ENCODE measurements at regions not wholly inside any gene's neighbourhood (a gene's known extent, or its start where the extent isn't known, plus 50 kb on each side); places are given as distances from the start of the nearest gene placed in this dataset.

GRCh38 chr2:217468042-217468830, 534.6 kb downstream of the TNS1 start:
- no peak overlapping the region for H3K4me3 ChIP-seq (ENCODE audit: low read length)
- no peaks in the 10 kb centered on the region for H3K4me1 ChIP-seq (ENCODE audit: control insufficient read depth, insufficient read depth, low read length)
- no peak overlapping the region for H3K9ac ChIP-seq (ENCODE audit: low read depth, low read length)
- H3K27me3 ChIP-seq (ENCODE audit: control insufficient read depth, insufficient read depth, low read length) = no peaks in the 10 kb centered on the region
- no peaks in the 10 kb centered on the region for H3K9me3 ChIP-seq (replicated peaks; ENCODE audit: low read length)
- no peaks in the 10 kb centered on the region for H3K36me3 ChIP-seq (ENCODE audit: insufficient read depth, low read length)
- H3K4me2 ChIP-seq (ENCODE audit: low read length) = no peak overlapping the region

DNA sequence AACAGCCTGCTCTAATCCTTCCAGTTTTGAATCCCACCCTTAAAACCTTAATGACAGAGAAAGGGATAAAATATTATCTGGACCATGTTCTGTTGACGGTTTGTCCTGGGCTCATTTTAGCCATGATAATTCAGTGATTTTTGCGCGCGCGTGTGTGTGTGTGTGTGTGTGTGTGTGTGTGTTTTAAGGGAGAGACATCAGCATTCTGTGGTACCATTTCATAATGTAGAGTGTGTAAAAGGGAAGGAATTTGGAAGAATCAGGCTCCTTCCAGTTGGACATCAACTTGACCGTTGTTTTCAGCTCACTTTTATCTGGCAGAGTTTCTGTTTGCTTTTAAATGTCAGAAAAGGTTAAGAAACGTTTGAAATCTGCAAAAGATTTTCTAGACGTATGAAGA, 535.5 kb downstream of the TNS1 start:
- Histone ChIP-seq H3K4me3 (ENCODE audit: low read length) (no peak overlapping the region), H3K4me2 (ENCODE audit: low read length) (no peak overlapping the region), H3K9ac (ENCODE audit: low read depth, low read length) (no peak overlapping the region), H3K4me1 (ENCODE audit: control insufficient read depth, insufficient read depth, low read length) (no peaks in the 10 kb centered on the region), H3K27me3 (ENCODE audit: control insufficient read depth, insufficient read depth, low read length) (no peaks in the 10 kb centered on the region), H3K9me3 (replicated peaks; ENCODE audit: low read length) (no peaks in the 10 kb centered on the region), H3K36me3 (ENCODE audit: insufficient read depth, low read length) (no peaks in the 10 kb centered on the region)

DNA sequence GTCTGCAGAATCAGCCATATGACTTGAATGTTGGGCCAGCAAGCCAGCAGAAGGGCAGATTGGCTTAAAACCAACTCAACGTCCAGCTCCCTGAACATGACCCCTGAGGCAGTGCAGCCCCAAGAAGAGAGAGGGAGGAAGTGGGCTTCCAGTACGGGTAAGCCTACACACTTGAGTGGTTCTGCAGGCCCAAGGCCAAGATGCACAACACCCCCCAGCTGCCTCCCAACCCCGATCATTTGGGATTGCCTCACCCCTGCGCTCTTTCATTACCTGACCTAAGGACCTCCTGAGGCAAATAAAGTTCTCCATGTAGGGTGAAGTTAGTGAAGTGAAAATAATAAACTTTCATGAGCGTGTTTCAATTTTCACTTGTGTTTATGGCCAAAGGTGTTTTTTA, 536.0 kb downstream of the TNS1 start:
- Histone ChIP-seq H3K4me3 (ENCODE audit: low read length) (no peak overlapping the region), H3K4me2 (ENCODE audit: low read length) (no peak overlapping the region), H3K4me1 (ENCODE audit: control insufficient read depth, insufficient read depth, low read length) (no peaks in the 10 kb centered on the region), H3K9ac (ENCODE audit: low read depth, low read length) (no peak overlapping the region), H3K9me3 (replicated peaks; ENCODE audit: low read length) (no peaks in the 10 kb centered on the region), H3K27me3 (ENCODE audit: control insufficient read depth, insufficient read depth, low read length) (peaks cover 4% of the 10 kb centered on the region), H3K36me3 (ENCODE audit: insufficient read depth, low read length) (no peaks in the 10 kb centered on the region)

- Histone ChIP-seq H3K36me3 (ENCODE audit: insufficient read depth, low read length) (no peaks in the 10 kb centered on the region), H3K4me2 (ENCODE audit: low read length) (no peak overlapping the region), H3K27me3 (ENCODE audit: control insufficient read depth, insufficient read depth, low read length) (peaks cover 4% of the 10 kb centered on the region), H3K9me3 (replicated peaks; ENCODE audit: low read length) (no peaks in the 10 kb centered on the region), H3K4me3 (ENCODE audit: low read length) (no peak overlapping the region), H3K4me1 (ENCODE audit: control insufficient read depth, insufficient read depth, low read length) (no peaks in the 10 kb centered on the region), H3K9ac (ENCODE audit: low read depth, low read length) (no peak overlapping the region)
Observed at GRCh38 chr2:217466104-217466503, 536.7 kb downstream of the TNS1 start.

DNA sequence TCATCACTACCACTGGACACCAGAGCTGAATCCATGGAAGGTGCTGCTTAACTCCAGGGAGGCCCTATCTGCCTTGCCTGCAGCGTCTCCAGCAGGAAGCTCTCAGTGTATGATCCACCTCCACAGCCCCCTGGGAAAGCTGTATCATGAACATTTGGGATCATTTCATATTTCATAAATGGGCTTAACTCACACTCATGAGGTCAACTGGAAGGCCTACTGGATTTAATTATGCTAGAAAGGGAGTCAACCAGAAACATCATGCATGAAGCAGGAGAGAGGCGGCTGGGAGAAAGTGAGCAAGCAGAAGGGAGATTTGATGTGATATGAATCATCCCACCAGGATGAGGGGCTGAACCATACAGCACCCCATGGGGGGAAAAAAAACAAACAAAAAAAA, 537.7 kb downstream of the TNS1 start:
- H3K9me3 ChIP-seq (replicated peaks; ENCODE audit: low read length) = no peaks in the 10 kb centered on the region
- no peaks in the 10 kb centered on the region for H3K4me1 ChIP-seq (ENCODE audit: control insufficient read depth, insufficient read depth, low read length)
- peaks cover 4% of the 10 kb centered on the region for H3K27me3 ChIP-seq (ENCODE audit: control insufficient read depth, insufficient read depth, low read length)
- no peak overlapping the region for H3K9ac ChIP-seq (ENCODE audit: low read depth, low read length)
- no peaks in the 10 kb centered on the region for H3K36me3 ChIP-seq (ENCODE audit: insufficient read depth, low read length)
- H3K4me2 ChIP-seq (ENCODE audit: low read length) = no peak overlapping the region
- no peak overlapping the region for H3K4me3 ChIP-seq (ENCODE audit: low read length)

DNA sequence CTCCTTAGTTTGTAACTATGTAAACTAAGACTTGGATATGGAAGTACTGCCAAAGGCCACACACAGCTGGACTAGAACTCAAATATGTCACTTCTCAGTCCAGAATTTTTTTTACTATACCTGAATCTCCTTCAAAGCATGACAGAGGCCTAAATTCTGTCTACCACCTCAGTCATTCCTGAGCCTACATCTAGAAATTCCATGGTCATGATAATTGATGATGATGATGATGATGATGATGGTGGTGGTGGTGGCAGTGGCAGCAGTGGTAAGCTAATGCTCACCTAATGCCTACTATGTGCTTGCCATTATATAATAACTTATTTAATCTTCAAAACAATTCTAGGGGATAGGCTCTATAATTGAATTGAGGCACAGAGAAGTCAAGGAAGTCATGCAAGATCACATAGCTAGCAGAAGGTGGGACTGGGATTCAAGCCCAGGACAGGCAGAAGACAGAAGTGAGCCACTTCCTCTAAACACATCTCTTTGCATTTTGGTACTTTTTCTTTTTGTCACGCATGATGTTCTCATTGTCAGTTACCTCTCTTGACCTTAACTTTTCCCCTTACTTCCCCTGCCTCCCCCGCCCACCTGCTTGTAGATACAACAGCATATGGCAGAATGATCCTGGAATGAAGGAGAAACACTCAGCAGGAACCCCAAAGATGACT, 539.3 kb downstream of the TNS1 start:
- Histone ChIP-seq H3K9me3 (replicated peaks; ENCODE audit: low read length) (no peaks in the 10 kb centered on the region), H3K4me2 (ENCODE audit: low read length) (no peak overlapping the region), H3K4me3 (ENCODE audit: low read length) (no peak overlapping the region), H3K27me3 (ENCODE audit: control insufficient read depth, insufficient read depth, low read length) (peaks cover 4% of the 10 kb centered on the region), H3K9ac (ENCODE audit: low read depth, low read length) (no peak overlapping the region), H3K4me1 (ENCODE audit: control insufficient read depth, insufficient read depth, low read length) (no peaks in the 10 kb centered on the region), H3K36me3 (ENCODE audit: insufficient read depth, low read length) (no peaks in the 10 kb centered on the region)

- H3K9me3 ChIP-seq (replicated peaks; ENCODE audit: low read length) = no peaks in the 10 kb centered on the region
- no peak overlapping the region for H3K9ac ChIP-seq (ENCODE audit: low read depth, low read length)
- H3K36me3 ChIP-seq (ENCODE audit: insufficient read depth, low read length) = no peaks in the 10 kb centered on the region
- H3K4me2 ChIP-seq (ENCODE audit: low read length) = no peak overlapping the region
- peaks cover 4% of the 10 kb centered on the region for H3K27me3 ChIP-seq (ENCODE audit: control insufficient read depth, insufficient read depth, low read length)
- H3K4me1 ChIP-seq (ENCODE audit: control insufficient read depth, insufficient read depth, low read length) = no peaks in the 10 kb centered on the region
- H3K4me3 ChIP-seq (ENCODE audit: low read length) = no peak overlapping the region
Observed at GRCh38 chr2:217462121-217462520, 540.7 kb downstream of the TNS1 start.

DNA sequence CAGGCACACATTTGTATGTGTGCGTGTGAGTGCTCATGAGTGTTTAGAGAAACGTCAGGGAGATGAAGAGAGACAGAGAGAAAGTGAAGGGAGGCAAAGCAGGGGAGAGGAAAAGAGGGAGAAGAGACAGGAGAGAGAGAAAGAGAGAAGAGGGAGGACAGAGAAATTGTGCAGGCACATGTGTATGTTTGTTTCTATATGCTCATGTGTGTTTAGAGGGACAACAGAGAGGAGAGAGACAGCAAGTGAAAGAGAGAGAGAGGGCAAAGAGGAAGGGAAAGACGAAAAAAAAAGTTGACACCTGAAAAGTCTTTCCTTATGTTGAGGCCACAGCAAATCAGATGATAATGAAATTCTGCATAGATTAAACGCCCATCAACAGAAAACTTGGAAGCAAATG, 541.1 kb downstream of the TNS1 start:
- Histone ChIP-seq H3K4me1 (ENCODE audit: control insufficient read depth, insufficient read depth, low read length) (no peaks in the 10 kb centered on the region), H3K4me2 (ENCODE audit: low read length) (no peak overlapping the region), H3K4me3 (ENCODE audit: low read length) (no peak overlapping the region)

DNA sequence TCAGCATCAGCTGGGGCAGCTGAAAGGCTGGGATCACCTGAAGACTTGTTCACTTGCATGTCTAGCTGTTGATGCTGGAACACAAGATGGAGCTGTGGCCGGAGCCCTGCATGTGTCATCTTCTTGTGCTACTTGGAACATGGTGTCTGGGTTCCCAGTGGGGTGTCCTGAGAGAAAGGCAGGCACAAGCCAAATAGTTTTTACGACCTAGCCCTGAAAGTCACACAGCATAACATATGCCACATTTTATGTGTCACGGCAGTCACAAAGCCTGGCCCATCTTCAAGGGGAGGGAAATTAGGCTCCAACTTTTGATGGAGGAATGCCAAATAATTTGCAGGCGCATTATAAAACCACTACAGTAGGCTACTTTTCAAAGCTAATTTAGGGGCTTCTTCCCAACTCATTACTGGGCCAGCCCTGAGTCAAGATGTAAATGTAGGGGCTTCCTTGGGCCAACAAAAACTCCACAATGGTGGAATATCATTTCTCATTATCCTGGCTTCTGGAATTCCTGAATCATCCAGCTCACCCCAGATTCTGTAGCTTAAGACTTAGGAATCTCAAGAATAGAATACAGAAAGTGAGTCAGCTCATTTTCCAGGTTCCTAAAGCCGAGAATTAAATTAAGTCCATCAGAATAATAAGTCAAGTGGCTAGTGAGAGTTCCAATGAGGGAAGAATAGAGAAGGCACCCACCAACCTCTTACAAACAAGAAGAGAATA, 543.0 kb downstream of the TNS1 start:
- no peaks in the 10 kb centered on the region for H3K36me3 ChIP-seq (ENCODE audit: insufficient read depth, low read length)
- no peaks in the 10 kb centered on the region for H3K4me1 ChIP-seq (ENCODE audit: control insufficient read depth, insufficient read depth, low read length)
- H3K4me3 ChIP-seq (ENCODE audit: low read length) = no peak overlapping the region
- no peak overlapping the region for H3K4me2 ChIP-seq (ENCODE audit: low read length)
- H3K9ac ChIP-seq (ENCODE audit: low read depth, low read length) = no peak overlapping the region
- H3K9me3 ChIP-seq (replicated peaks; ENCODE audit: low read length) = no peaks in the 10 kb centered on the region
- H3K27me3 ChIP-seq (ENCODE audit: control insufficient read depth, insufficient read depth, low read length) = peaks cover 4% of the 10 kb centered on the region

More for the DNA sequence above, 541.1 kb downstream of the TNS1 start:
- Histone ChIP-seq H3K9ac (ENCODE audit: low read depth, low read length) (no peak overlapping the region), H3K9me3 (replicated peaks; ENCODE audit: low read length) (no peaks in the 10 kb centered on the region), H3K36me3 (ENCODE audit: insufficient read depth, low read length) (no peaks in the 10 kb centered on the region), H3K27me3 (ENCODE audit: control insufficient read depth, insufficient read depth, low read length) (peaks cover 4% of the 10 kb centered on the region)

DNA sequence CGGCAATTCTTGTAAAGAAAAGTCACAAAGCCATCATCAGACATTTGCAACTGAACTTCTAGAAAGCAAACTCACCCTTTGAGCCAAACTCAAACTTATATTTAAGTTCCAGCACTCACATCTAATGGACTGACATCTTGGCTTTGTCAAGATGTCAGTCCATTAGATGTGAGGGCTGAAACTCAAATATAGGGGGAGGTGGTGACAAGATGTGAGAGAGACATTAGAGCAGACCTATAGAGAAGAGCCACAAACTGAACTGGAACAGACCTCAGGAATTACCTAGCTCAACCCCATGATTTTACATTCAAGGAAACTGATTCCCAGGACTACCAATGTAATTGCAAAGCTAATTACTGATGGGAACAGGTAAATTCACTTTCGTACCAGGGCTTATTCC, 543.8 kb downstream of the TNS1 start:
- Histone ChIP-seq H3K4me3 (ENCODE audit: low read length) (no peak overlapping the region), H3K27me3 (ENCODE audit: control insufficient read depth, insufficient read depth, low read length) (peaks cover 4% of the 10 kb centered on the region), H3K9ac (ENCODE audit: low read depth, low read length) (no peak overlapping the region), H3K9me3 (replicated peaks; ENCODE audit: low read length) (no peaks in the 10 kb centered on the region), H3K4me2 (ENCODE audit: low read length) (no peak overlapping the region), H3K36me3 (ENCODE audit: insufficient read depth, low read length) (no peaks in the 10 kb centered on the region), H3K4me1 (ENCODE audit: control insufficient read depth, insufficient read depth, low read length) (no peaks in the 10 kb centered on the region)

DNA sequence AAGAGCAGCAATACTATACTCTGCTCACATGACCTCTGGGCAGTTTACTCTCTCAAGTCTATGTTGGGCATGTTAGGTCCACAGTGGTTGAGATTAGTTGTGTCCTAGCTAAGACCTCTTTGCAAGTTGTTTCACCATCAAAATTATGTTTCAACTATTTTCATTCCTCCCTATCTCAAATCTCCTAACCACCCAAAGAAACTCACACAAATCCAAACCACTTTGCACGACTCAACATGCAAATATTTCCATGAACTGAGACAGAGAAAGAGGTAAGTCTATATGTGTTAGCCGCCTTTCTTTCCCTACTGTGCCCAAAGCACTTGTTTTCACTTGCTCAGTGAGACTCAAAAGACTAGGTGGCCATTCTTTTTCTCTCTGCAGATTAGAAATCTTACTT, 546.8 kb downstream of the TNS1 start:
- no peaks in the 10 kb centered on the region for H3K9me3 ChIP-seq (replicated peaks; ENCODE audit: low read length)
- H3K36me3 ChIP-seq (ENCODE audit: insufficient read depth, low read length) = no peaks in the 10 kb centered on the region
- no peak overlapping the region for H3K9ac ChIP-seq (ENCODE audit: low read depth, low read length)
- H3K4me3 ChIP-seq (ENCODE audit: low read length) = no peak overlapping the region
- peaks cover 10% of the 10 kb centered on the region for H3K4me1 ChIP-seq (ENCODE audit: control insufficient read depth, insufficient read depth, low read length)
- no peak overlapping the region for H3K4me2 ChIP-seq (ENCODE audit: low read length)
- no peaks in the 10 kb centered on the region for H3K27me3 ChIP-seq (ENCODE audit: control insufficient read depth, insufficient read depth, low read length)

All from skeletal muscle satellite cell (primary cell).